CD14-positive monocyte (primary cell): ENCODE measurements at regions not wholly inside any gene's neighbourhood (a gene's known extent, or its start where the extent isn't known, plus 50 kb on each side); places are given as distances from the start of the nearest gene placed in this dataset.

Source experiments
- DNase-seq, 3 donors: peaks; one replicate each; pipeline ENCODE4 v3.0.0-alpha.2; 2011 to 2022
- H2AFZ ChIP-seq: 2 replicates; pipeline ENCODE4 v1.6.0; 2012; ENCODE audit warnings: mild to moderate bottlenecking, low read depth, low read length, inconsistent platforms; ENCODE audit not compliant: insufficient read depth, poor library complexity, severe bottlenecking
- H3K27ac ChIP-seq, 2 donors: 1 replicate in 1 of 2; 2 replicates in 1 of 2; pipeline ENCODE4 v1.5.1; 2012 to 2013; ENCODE audit warnings: low read length in 2 of 2, control low read depth in 1 of 2, inconsistent platforms in 1 of 2, low read depth in 1 of 2, mild to moderate bottlenecking in 1 of 2
- H3K27me3 ChIP-seq, 2 donors: one replicate each; pipeline versions ENCODE4 v1.6.0 to v1.6.1; 2011 to 2013; ENCODE audit warnings: low read length in 2 of 2; ENCODE audit not compliant: control insufficient read depth in 2 of 2, insufficient read depth in 2 of 2
- H3K36me3 ChIP-seq, 2 donors: replicated peaks in 1 of 2; 1 replicate in 1 of 2; 2 replicates in 1 of 2; pipeline versions ENCODE4 v1.5.1 to v1.6.1; 2012 to 2013; ENCODE audit warnings: low read length in 2 of 2, control low read depth in 1 of 2, inconsistent platforms in 1 of 2, mild to moderate bottlenecking in 1 of 2; ENCODE audit not compliant: insufficient read depth in 2 of 2, control insufficient read depth in 1 of 2
- H3K4me1 ChIP-seq, 2 donors: 1 replicate in 1 of 2; 2 replicates in 1 of 2; pipeline versions ENCODE4 v1.5.1 to v1.6.1; 2012 to 2013; ENCODE audit warnings: low read length in 2 of 2, control low read depth in 1 of 2, inconsistent platforms in 1 of 2, mild to moderate bottlenecking in 1 of 2, moderate library complexity in 1 of 2; ENCODE audit not compliant: insufficient read depth in 2 of 2, control insufficient read depth in 1 of 2
- H3K4me2 ChIP-seq: replicated peaks from 2 replicates; pipeline ENCODE3; 2012; ENCODE audit warnings: low read length, moderate library complexity, mild to moderate bottlenecking; ENCODE audit not compliant: poor library complexity, severe bottlenecking; ENCODE audit errors: extremely low read depth
- H3K4me3 ChIP-seq, 3 experiments: fragments of 200-600 bp in 1 of 3; sonication (generic) in 1 of 3; replicated peaks in 1 of 3; 1 replicate in 2 of 3; 2 replicates in 1 of 3; pipeline ENCODE4 v1.5.1; 2011 to 2013; ENCODE audit warnings: low read length in 3 of 3, mild to moderate bottlenecking in 3 of 3, control low read depth in 2 of 3, low read depth in 2 of 3, inconsistent platforms in 1 of 3, moderate library complexity in 1 of 3
- H3K79me2 ChIP-seq: 2 replicates; pipeline ENCODE4 v1.6.0; 2012; ENCODE audit warnings: mild to moderate bottlenecking, control low read depth, inconsistent platforms, low read length, moderate library complexity; ENCODE audit not compliant: insufficient read depth
- H3K9ac ChIP-seq: 2 replicates; pipeline ENCODE4 v1.6.0; 2017; ENCODE audit warnings: low read length, mild to moderate bottlenecking; ENCODE audit not compliant: insufficient read depth, poor library complexity, severe bottlenecking
- H3K9me3 ChIP-seq, 2 donors: replicated peaks in 1 of 2; 1 replicate in 1 of 2; 2 replicates in 1 of 2; pipeline versions ENCODE4 v1.5.1 to v1.6.1; 2012 to 2013; ENCODE audit warnings: low read length in 2 of 2, control low read depth in 1 of 2; ENCODE audit not compliant: control insufficient read depth in 1 of 2, insufficient read depth in 1 of 2
- H4K20me1 ChIP-seq: 2 replicates; pipeline ENCODE4 v1.6.0; 2012; ENCODE audit warnings: mild to moderate bottlenecking, low read length, control low read depth, moderate library complexity; ENCODE audit not compliant: insufficient read depth
- H3K27ac Mint-ChIP-seq, 7 donors: one replicate each; pipeline ENCODE4 v1.8.0; 2020; ENCODE audit warnings: mild to moderate bottlenecking in 7 of 7, mixed read lengths in 7 of 7, moderate library complexity in 6 of 7, inconsistent platforms in 2 of 7
- H3K27me3 Mint-ChIP-seq, 3 donors: one replicate each; pipeline ENCODE4 v1.8.0; 2021 to 2022; ENCODE audit warnings: low read depth in 3 of 3, mild to moderate bottlenecking in 3 of 3, mixed read lengths in 3 of 3, moderate library complexity in 3 of 3, inconsistent platforms in 1 of 3
- H3K36me3 Mint-ChIP-seq, 2 donors: one replicate each; pipeline ENCODE4 v1.8.0; 2020; ENCODE audit warnings: mixed read lengths in 2 of 2, inconsistent platforms in 1 of 2, mild to moderate bottlenecking in 1 of 2
- H3K4me1 Mint-ChIP-seq: one replicate; pipeline ENCODE4 v1.8.0; 2020; ENCODE audit warnings: mild to moderate bottlenecking, mixed read lengths
- H3K4me3 Mint-ChIP-seq, 2 donors: one replicate each; pipeline ENCODE4 v1.8.0; 2020; ENCODE audit warnings: mild to moderate bottlenecking in 2 of 2, mixed read lengths in 2 of 2, moderate library complexity in 1 of 2
- H3K9me3 Mint-ChIP-seq, 7 donors: one replicate each; pipeline ENCODE4 v1.8.0; 2020 to 2022; ENCODE audit warnings: mixed read lengths in 7 of 7, mild to moderate bottlenecking in 6 of 7, moderate library complexity in 6 of 7, inconsistent platforms in 2 of 7
- CTCF ChIP-seq: fragments of 200-600 bp; IDR thresholded peaks from one replicate; pipeline ENCODE4 v1.8.0; 2022; ENCODE audit warnings: antibody characterized with exemption, mild to moderate bottlenecking
- WGBS: methylation state at CpG from one replicate; pipeline ENCODE4 v1.1.5; 2013; ENCODE audit warnings: missing lambda C conversion rate; ENCODE audit not compliant: insufficient coverage; 5-methylcytosine and 5-hydroxymethylcytosine counted together
- intact Hi-C, 2 donors: fragments of 100-400 bp; cut with micrococcal nuclease; formaldehyde crosslinking; loops; one replicate each; pipeline versions ENCODE4 v1.15.0 to v1.15.1; 2023

GRCh38 chr10:130795819-130796218 lies 515.7 kb downstream of the TCERG1L start:
- intact Hi-C loops, result no loop called here
- no peak overlapping the region for H3K27ac Mint-ChIP-seq
- H3K4me1 Mint-ChIP-seq, result peaks cover 3% of the 10 kb centered on the region
- no peak overlapping the region for H3K4me3 Mint-ChIP-seq
- Histone ChIP-seq H3K4me1 (no peaks in the 10 kb centered on the region), H3K27ac (no peak overlapping the region), H3K9me3 (peaks cover 11 to 25% of the 10 kb centered on the region in 2 donors), H3K27me3 (no peaks in the 10 kb centered on the region), H4K20me1 (no peaks in the 10 kb centered on the region), H3K9ac (no peak overlapping the region), H3K4me2 (no peak overlapping the region), H3K36me3 (no peaks in the 10 kb centered on the region), H3K79me2 (no peaks in the 10 kb centered on the region), H2AFZ (no peak overlapping the region), H3K4me3 (no peak overlapping the region)
- TF ChIP-seq CTCF, result no peak
- H3K9me3 Mint-ChIP-seq, result peaks cover 0 to 18% (median 9%) of the 10 kb centered on the region in 7 donors
- 78% methylated on average over 10 of the region's 11 CpGs for WGBS
- peaks cover 3 to 9% (median 6%) of the 10 kb centered on the region in 3 donors for H3K27me3 Mint-ChIP-seq
- no peak for DNase-seq
- H3K36me3 Mint-ChIP-seq, result no peaks in the 10 kb centered on the region

- Histone ChIP-seq H3K9ac (no peak overlapping the region), H3K4me1 (no peaks in the 10 kb centered on the region), H3K4me3 (no peak overlapping the region), H3K27me3 (no peaks in the 10 kb centered on the region), H3K79me2 (no peaks in the 10 kb centered on the region), H2AFZ (no peak overlapping the region), H3K9me3 (no peaks in the 10 kb centered on the region), H3K27ac (no peak overlapping the region), H3K36me3 (no peaks in the 10 kb centered on the region), H4K20me1 (no peaks in the 10 kb centered on the region), H3K4me2 (no peak overlapping the region)
- 9% methylated on average over 4 of the region's 6 CpGs for WGBS
- Mint-ChIP-seq H3K4me3 (no peak overlapping the region), H3K4me1 (peaks cover 3% of the 10 kb centered on the region), H3K27me3 (peaks cover 5 to 9% (median 6%) of the 10 kb centered on the region in 3 donors), H3K9me3 (peaks cover 0 to 6% (median 3%) of the 10 kb centered on the region in 7 donors), H3K27ac (no peak overlapping the region), H3K36me3 (no peaks in the 10 kb centered on the region)
- intact Hi-C loops, result no loop called here
- DNase-seq, result no peak
- TF ChIP-seq CTCF, result no peak
Observed at GRCh38 chr10:130799532-130799931, 512.0 kb downstream of the TCERG1L start.
